ENCODE measurements at regions not wholly inside any gene's neighbourhood (a gene's known extent, or its start where the extent isn't known, plus 50 kb on each side); places are given as distances from the start of the nearest gene placed in this dataset.

DNA sequence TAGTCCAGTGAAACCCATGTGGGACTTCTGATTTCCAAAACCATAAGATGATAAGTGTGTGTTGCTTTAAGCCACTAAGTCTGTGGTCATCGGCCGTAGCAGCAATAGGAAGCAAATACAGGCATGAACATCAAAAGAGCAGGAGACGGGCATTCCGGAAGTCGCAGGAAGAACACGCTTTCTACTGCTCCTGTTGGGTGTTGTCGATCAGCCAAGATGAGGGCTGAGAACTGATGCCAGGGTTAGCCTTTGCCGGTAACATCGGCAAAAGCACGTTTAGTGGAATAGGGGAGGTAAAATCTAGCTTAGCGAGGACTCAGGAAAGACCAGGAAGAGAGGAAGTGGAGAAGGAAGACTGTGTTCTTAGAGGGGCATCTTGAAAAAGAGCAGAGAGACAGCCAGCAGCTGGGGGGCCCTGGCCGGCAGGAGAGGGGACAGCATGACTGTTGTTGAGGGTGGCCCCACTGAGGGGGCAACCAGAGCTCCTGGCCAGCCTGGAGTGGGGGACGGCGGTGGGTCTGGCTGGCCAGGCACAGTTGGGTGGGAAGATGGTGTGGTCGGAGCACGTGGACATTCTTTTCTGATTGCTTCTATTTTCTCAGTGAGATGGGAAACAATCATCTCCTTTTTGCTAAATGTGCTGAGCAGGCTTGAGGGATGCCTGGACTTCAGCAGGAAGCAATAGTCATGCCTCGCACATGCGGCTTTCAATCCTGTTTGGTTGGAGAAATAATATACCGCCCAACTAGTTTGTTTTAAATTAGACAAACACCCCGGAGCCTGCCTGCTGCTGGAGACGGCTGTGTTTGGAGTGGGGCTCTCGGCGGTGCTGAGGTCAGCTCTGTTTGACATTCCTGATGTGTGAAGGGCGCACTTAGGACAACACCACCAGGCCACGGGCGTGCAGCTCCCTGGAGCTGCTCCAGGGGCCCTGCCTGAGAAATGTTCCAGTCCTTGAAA is 109.9 kb downstream of the METRNL start (continued):
- TF ChIP-seq SUZ12 (IDR thresholded peaks at IDR 0.05; ENCODE audit: low read length) (no peak), TBP (IDR thresholded peaks at IDR 0.05; ENCODE audit: low read depth, low read length) (no peak), KDM5A (IDR thresholded peaks at IDR 0.05; ENCODE audit: low read length) (no peak), CBX8 (IDR thresholded peaks at IDR 0.05; ENCODE audit: borderline replicate concordance, low read depth, low read length) (no peak), BRCA1 (IDR thresholded peaks at IDR 0.05; ENCODE audit: low read depth, low read length) (no peak), ATF3 (IDR thresholded peaks at IDR 0.05; ENCODE audit: insufficient read depth, low read depth, low read length) (no peak), PHF8 (conservative IDR thresholded peaks at IDR 0.05; ENCODE audit: low read depth, low read length) (no peak), RXRA (IDR thresholded peaks at IDR 0.05; ENCODE audit: insufficient read depth, low read depth, low read length) (no peak)
